ENCODE measurements at regions not wholly inside any gene's neighbourhood (a gene's known extent, or its start where the extent isn't known, plus 50 kb on each side); places are given as distances from the start of the nearest gene placed in this dataset.

DNA sequence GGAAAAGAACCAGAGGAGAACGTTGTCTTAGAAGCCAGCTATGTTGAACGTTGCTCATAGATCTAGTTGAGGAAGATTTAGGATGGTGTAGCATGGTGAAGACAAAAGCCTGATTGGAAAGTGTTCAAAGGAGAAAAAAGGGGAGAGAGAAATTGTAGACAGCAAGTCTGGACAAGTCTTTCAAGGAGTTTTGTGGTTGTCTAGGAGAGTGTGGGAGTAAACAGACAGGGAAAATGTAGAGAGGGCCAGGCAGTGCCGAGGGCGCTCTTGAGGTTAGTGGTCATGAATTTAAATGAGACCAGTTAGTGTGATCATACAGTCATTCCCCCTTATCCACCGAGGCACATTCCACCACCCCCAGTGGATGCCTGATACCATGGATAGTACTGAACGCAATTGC, 167.5 kb upstream of the IL12A start:
- no peak for DNase-seq (ENCODE audit: low read depth)

DNA sequence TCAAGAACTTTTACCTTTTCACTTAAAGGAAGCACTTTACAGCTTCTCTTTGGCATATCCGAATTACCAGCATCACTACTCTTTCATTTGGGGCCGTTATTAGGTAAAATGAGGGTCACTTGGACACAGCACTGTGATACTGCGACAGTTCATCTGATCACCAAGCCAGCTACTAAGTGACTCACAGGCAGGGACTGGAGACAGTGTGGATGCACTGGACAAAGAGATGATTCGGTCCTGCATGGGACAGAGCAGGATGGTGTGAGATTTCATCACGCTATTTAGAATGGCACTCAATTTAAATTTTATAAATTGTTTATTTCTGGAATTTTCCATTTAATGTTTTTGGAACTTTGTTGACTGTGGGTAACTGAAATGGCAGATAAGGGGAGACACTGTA, 166.9 kb upstream of the IL12A start:
- no peak for DNase-seq (ENCODE audit: low read depth)

DNA sequence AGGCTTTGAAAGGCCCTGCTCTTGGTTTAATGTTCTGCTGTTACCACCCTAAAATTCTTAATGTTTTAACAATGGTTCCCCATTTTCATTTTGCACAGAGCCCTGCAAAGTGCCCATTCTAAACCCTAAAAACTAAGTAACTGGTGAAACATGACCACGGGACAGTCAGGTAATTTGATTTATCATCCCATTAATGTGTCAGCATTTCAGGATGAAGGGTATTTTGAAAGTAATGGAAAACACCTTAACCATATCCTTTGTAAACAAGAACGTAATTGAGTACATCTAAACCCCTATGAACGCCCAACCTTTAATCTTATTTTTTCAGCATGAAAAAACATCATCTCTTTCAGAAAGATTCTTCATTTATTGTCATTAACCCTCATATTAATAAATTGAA, 164.9 kb upstream of the IL12A start:
- DNase-seq (ENCODE audit: low read depth), result no peak

DNA sequence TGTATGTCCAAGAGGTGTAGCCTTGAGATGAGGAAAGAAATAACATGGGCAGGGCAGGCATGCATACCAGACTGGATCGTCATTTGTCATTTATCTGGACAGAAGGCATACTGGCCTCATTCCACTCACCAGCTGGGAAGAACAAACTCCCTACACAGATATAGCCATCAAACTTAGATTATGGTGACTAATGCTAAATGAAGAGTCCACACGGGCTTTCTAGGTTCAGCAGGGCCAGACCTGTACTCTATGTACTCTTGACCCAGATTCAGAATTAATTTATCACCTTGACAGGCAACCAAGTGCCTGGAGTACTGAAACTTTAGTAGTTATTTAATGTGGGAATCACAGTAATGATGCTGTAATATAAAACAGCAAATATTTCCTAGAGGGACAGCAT, 164.3 kb upstream of the IL12A start:
- no peak for DNase-seq (ENCODE audit: low read depth)

DNA sequence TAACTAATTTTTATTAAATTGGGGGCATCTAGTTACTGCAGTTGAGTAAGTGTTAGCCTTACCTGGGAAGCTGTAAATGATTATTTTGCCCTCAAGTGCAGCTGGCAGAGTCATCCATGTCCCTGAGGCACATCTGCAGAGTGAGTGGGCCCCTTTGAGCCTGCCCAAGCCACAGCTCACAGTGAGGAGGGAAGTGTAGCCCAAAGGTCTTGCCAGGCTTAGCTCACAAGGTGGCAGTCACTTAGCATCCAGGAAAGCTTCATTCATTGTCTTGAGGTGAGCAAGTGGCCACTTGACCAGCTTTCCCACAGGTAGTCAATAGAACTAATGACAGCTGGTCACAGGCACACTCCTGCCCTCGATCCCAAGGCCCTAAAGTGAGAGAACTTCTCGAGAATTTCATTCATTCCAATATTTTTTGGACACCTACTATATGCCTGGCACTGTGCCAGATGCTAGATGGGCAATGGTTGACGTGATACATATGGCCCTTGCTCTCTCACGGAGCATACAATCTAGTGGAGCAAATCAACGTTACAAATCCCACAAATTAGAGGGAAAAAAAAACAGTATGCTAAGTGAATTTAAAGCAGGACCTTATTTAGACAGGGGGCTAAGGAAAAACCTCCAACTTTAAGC, 163.3 kb upstream of the IL12A start:
- DNase-seq (ENCODE audit: low read depth), result no peak

DNA sequence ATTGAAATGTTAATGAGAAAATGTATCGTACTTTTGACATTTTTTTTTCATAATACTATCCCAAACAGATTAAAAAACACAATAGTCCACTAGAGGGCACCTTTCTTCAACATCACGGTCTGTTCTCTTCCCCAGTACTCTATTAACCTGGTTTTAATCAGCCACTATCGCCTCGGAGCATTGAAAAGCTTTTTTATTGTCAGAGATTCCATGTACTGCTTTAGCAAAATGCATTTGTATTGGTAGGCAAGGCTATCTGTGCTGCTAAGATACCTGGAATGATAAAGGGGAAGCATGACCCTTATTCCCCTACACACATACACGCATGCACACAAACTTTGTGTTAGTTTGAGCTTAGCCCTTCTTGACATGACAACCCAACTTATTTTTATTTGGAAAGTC, 160.1 kb upstream of the IL12A start:
- DNase-seq (ENCODE audit: low read depth), result peak; percentile 76

DNA sequence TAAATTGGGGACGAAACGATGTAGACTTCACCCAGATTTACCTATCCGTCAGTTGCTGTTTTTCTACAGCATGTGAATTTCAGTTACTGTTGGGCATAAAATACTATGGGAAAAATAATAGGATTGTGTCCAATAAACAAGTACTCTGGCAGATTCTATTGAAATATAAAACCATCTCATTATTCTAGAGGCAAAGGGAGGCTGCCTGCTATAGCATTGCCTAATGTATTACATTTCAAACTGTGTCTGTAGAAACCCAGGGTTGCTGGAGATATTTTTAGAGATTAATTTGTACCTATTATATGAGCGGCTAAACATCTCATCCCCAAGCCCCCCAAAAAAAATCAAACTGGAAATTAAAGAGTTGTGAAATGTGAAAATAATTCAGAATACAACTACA, 159.6 kb upstream of the IL12A start:
- no peak for DNase-seq (ENCODE audit: low read depth)

DNA sequence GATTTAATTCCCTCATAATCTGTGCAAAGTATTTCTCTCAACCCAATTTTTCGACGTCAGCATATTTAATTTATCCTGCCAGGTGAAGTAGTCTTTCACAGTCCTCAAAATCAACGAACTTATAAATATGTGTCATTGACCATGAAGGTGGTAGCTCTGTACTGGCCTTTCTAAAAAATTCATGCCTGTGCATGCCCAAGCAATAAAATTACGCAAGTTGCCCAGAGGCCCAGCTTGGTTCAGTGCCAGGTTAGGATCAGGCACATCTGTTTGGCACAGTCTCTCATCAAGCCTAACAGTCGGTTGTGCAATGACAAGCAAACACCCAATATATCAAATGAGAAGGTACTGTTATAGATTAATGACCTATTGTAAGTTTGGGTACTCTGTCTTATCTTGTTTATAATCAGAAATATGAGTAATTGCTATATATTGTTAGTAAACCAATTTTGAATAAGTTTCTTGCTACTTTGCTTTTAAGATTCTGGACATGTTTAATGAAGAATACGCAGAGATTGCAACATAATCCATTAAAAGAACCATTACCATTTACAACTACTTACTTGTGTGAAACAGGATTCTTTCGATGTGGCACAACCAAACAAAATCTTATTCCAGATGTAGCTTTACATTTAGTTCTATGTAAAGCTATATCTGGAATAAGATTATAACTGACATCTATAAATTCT, 159.0 kb upstream of the IL12A start:
- peak; percentile 87 for DNase-seq (ENCODE audit: low read depth)

DNA sequence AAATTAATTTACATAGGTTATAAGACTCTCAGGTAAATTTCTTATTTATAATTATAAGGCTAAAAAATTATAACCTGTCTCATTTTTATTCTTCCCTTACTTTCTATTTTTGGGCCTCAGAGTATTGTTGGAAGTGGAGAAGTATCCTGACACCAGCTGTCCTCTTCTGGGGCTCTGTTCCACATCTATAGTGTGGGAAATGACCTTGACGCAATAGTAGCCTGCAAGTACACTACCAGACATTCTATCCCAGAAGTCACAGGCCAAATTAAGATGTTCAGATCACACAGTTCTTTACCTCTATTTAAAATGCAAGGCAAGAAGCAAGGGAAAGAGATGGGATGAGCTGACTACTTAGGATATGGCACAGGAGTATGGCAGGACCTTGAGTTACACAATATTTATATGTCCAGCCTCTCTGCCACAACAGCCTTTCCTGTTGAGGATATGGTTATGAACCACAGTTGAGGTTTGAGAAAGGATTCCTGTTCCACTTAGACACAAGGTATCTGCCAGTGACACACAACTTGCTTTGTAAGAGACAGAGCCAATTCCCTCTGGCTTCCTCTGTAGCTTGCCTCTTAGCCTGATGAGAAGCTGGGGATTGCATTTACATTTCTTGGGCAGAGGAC, 158.0 kb upstream of the IL12A start:
- no peak for DNase-seq (ENCODE audit: low read depth)

DNA sequence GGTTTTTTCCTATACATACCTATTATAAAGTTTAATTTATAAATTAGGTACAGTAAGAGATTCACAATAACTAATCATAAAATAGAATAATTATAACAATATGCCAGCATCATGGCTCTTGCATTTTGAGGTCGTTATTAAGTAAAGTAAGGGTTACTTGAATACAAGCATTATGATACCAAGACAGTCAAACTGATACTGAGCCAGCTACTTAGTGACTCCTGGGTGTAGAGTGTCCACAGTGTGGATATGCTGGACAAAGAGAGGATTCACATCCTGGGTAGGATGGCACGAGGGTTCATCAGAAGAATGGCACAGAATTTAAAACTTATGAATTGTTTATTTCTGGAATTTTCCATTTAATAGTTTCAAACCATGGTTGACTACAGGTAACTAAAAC, 157.2 kb upstream of the IL12A start:
- no peak for DNase-seq (ENCODE audit: low read depth)

DNA sequence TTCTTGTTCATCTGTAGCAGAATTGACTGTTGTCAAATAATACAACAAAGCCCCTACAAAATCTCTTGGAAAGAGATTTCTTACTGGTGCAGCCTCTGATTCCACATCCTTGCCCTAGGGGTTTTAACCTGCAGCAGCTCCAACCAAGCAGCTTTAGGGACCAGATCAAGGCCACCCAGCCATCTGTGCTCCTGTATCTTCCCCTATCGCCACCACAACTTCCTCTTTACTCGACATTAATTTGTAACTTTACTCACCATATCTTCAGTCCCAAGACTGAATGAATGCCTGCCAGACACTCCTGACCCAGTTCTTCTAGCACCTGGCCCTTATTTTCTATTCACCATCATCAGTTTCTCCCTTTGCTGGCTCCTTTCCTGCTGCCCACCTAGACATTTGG, 156.6 kb upstream of the IL12A start:
- no peak for DNase-seq (ENCODE audit: low read depth)

DNA sequence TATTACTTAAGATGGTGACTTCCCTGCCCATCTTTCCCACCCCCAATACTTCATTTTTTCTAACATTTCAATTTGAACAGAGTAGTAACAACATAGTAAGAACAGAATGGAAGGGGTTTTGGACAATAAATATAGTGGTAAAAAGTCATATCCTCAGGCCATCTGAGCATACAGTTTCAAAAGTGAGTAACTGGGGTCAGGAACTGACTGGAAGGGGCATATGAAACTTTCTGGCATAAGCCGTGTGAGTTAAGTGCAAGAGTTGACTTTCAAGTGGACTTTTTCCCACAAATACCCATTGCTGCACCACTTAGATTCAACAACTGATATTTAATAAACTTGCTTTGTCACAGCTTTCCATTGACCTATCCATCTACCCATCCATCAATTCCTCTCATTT, 153.5 kb upstream of the IL12A start:
- DNase-seq (ENCODE audit: low read depth), result no peak

DNA sequence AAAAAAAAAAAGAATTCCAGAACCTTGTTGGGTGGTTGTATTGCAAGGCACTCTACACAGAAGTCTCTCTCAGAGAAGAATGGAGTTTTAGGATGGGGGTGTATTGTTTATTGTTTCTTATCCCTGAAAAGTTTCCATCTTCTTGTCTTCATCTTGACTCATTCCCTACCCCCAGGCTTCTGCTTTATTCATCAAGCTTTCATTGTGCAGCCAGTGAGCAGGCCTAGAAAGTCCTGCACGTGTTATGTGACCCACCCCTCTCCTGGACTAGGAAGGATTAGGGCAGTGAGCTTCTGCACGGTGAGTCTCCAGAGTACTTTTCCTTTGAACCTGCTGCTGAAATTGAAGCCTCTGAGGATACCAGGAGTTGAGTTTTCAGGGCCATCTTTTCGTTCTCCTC, 150.9 kb upstream of the IL12A start:
- no peak for DNase-seq (ENCODE audit: low read depth)

DNA sequence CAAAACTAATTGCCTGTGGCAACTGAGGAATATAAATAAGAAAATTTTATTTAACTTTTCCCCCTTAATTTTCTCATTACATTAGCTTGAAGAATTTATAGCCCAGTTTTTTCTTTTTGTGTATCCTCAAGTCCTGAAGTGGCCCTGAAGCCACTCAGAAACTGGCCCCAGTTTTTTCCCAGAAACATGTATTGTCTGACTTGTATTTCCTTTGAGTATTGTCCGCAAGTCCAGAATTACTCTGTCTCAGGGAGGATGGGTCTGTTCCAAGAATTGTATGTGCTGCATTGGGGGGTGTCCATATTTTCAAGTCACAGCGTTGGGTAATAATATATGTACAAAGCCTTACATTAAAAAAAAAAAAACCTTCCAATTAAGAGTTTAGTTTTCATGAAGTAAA, 149.7 kb upstream of the IL12A start:
- DNase-seq (ENCODE audit: low read depth), result no peak

DNA sequence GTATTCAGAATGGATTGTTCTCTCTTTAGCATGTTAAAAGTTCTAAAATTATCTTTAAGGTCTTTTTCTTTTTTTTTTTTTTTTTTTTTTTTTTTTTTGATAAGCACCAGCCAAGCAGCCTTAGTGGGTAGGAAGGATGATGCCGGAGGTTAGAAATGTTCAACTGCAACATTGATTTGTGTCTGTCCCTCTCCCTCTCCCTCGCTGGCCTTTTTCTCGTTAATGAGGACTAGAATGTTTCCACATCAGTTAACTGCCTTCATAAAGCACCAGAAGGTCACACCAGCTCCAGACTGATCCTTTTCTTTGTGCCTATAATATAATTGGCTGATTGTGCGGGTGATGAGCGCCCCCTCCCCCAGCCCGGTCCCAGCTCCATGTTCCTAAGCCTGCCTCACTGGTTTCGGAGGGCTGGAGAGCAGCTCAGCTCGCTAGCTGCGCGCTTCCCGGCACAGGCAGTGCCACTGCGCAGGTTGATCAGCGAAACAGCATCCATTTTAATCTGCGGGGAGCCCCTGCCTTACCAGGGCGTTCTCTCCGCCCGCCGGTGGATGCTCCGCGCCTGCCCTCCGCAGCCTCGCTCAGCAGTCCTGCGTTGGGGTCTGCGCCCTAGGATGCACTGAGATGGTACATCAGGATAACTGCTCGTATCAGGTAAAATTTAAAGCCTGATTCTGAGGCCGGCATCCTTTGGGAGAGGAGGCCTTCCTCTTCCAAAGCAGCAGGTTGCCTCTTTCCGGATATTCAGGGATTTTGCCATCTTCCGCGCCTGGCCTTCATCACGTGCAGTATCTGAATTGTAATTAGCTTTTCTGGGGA, 148.9 kb upstream of the IL12A start, which contains the start of gene SCHIP1:
Gene SCHIP1, plus strand, starts transcription at position 301 of the 819 bp plus-strand sequence.
- no peak for DNase-seq (ENCODE audit: low read depth)

DNA sequence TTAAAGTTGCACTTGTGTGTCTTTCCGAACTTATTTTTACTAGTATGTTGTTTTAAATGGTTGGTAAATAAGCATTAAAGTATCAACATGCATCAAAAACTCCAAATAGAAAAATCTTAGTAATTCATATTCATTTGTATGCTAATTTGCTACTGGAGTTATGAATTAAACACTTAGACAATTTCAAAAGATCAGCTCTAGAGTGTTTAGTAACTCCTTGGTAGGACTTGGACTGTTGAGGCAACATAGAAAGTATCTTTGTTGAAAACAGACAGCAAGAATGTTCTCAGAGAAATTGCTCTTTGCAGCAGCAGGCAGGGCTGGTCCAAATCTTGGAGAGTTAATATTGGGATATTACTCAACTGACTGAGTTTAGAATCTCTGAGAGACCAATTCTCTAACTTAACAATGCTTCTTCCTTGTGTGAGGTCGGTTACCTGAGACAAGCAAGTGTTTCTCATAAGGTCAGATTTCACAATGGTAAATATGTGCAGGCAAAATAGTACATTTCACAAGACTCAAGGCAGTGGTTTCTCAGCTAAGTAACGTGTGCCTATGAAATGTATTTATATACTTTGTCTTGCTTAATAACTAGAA, 147.8 kb upstream of the IL12A start:
- DNase-seq (ENCODE audit: low read depth), result no peak

DNA sequence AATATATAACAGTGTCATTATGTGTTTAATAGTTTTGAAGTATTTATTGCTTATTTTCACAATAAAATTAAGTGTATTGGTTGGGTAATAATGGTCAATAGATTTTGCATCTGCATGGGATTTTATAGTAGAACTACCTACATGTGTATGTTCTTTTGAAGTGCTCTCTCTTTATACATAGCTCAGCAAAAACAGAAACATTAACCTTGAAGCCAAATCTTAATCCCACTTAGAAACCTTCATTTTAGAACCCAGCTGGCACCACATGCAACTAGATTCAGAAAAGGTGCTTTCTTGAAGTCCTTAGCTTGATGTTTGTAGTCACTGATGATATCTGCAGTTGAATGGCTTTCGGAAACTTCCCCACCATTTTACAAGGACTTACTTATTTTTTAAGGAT, 146.9 kb upstream of the IL12A start:
- no peak for DNase-seq (ENCODE audit: low read depth)

DNA sequence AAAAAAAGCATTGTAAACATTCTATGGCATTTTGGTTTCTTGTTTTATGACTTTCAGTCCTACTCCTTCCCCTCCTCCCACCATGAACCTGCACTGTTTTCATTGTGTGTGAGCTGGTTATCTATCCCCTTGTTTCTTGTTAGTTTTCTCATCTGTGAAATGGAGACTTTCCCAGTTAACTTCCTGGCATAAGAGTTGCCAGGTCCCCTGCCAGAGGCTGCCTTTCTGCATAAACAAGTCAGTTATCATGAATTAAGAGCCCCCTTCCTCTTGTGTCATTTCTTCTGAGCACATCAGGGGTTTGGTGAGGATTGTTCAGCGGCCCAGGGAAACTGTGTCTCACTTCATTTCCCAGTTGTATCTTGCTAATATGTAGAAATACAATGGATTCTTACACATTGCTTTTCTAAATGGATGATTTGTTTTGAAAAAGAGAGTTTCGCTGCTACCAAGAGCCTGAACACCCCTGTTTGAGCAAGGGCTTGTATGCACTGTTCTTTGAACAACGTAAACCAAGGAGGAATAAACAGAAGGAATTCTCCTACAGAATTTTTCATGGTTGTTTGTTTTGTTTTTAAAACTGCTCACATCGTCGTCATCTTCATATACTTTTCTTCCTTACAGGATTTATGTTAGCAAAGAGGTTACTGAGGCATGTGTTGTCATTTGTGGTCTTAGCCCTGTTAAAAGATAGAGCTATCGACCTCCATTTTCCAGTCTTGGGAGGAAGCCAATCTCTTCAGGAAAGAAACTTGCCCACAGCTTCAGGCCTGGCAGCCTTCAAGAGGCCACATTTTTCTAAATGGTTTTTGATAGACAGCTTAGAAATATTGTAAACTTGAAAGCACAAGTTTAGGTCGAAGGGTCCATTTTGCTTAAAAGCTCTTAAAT, 144.6 kb upstream of the IL12A start:
- DNase-seq (ENCODE audit: low read depth), result no peak

DNA sequence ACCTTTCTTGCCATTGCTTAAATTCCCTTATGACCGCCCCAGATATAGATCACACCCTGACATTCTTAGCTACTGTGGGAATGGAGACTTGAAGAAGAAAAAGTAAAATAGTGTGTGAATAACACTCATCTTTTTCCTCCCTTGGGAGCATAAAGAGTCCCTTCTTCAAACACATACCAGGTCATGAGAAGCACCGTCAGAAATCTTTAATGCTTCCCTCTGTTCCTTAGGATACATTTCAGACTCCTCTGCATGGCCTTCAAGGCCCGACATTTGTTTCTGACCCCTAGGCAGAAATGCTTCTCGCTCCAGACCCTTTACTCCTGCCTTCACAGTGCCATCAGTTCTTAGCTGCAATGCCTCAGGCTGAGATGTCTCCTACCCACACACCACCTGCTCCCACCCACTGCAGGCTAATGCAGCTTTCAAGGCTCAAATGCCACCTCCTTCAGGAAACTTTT, 143.8 kb upstream of the IL12A start:
- no peak for DNase-seq (ENCODE audit: low read depth)

DNA sequence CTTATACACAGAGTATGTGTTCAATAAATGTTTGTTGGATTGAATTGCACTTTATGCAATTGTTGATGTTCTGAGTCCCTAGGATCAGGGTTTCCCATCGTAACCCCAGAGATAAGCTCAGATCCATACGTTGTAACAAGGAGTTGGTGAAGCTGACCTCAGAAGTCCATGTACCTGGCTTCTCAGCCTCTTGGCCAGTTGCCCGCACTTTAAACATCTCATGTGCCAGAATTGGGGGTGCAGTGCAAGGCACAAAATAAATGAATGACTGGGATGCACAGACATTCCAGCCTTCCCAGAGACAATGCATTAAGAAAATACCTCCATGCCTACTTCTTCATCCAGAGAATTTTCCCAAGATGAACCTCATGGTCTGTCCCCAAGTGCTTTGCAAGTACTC, 142.9 kb upstream of the IL12A start:
- DNase-seq (ENCODE audit: low read depth), result no peak

DNA sequence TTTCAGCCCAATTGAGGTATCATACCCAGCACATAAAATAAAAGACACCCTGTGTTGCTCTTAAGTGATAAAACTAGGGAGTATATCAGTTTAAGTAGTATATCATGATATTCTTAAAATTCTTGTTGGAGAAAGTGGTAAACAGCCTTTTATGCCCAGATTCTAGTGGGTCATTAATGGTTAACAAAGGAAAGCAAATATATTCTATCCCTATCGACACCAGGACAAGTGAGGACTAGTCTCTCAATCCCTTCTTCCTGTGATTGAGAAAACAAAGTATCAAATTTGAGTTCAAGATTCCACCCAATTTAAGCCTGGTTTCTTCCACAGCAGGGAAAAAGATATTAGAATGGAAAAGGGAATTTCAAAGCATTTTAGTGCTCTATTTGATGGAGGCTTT, 142.4 kb upstream of the IL12A start:
- no peak for DNase-seq (ENCODE audit: low read depth)

Measured in fibroblast of the conjunctiva (primary cell).